NCI-H1436 (cell line): ENCODE measurements at regions not wholly inside any gene's neighbourhood (a gene's known extent, or its start where the extent isn't known, plus 50 kb on each side); places are given as distances from the start of the nearest gene placed in this dataset.
"Not testable (repeated sequence)": the region's sequence is repeated elsewhere in the genome, so short reads cannot be mapped to it uniquely, and the experiment has no call there.

Source experiments
- DNase-seq: peaks from one replicate; lab custom pipeline; 2025; lab: John Stamatoyannopoulos, UW

GRCh38 chr1:55822891-55823290 lies 607.7 kb upstream of the USP24 start:
- no peak for DNase-seq

GRCh38 chr1:55821234-55821633 lies 606.1 kb upstream of the USP24 start:
- no peak for DNase-seq

- peak; percentile 19 for DNase-seq
Observed at GRCh38 chr1:55820501-55820900, 605.3 kb upstream of the USP24 start.

- DNase-seq: no peak
Observed at GRCh38 chr1:55819011-55819410, 603.8 kb upstream of the USP24 start.

GRCh38 chr1:55816456-55817426 lies 601.6 kb upstream of the USP24 start:
- no peak for DNase-seq

GRCh38 chr1:55815745-55816455 lies 600.7 kb upstream of the USP24 start:
- DNase-seq: no peak

- DNase-seq: no peak
Observed at GRCh38 chr1:55814967-55815366, 599.8 kb upstream of the USP24 start.

GRCh38 chr1:55813618-55814017 lies 598.5 kb upstream of the USP24 start:
- DNase-seq: no peak

GRCh38 chr1:55812281-55812680 lies 597.1 kb upstream of the USP24 start:
- DNase-seq: no peak

- no peak for DNase-seq
Observed at GRCh38 chr1:55808263-55808662, 593.1 kb upstream of the USP24 start.

GRCh38 chr1:55803429-55803828 lies 588.3 kb upstream of the USP24 start:
- no peak for DNase-seq

- DNase-seq: no peak
Observed at GRCh38 chr1:55801481-55801880, 586.3 kb upstream of the USP24 start.

GRCh38 chr1:55800503-55800902 lies 585.3 kb upstream of the USP24 start:
- DNase-seq: no peak

- no peak for DNase-seq
Observed at GRCh38 chr1:55793856-55794255, 578.7 kb upstream of the USP24 start.

GRCh38 chr1:55792870-55793269 lies 577.7 kb upstream of the USP24 start:
- DNase-seq: no peak

- no peak for DNase-seq
Observed at GRCh38 chr1:55789466-55789865, 574.3 kb upstream of the USP24 start.

- DNase-seq: no peak
Observed at GRCh38 chr1:55786396-55786795, 571.2 kb upstream of the USP24 start.

GRCh38 chr1:55784941-55785450 lies 569.8 kb upstream of the USP24 start:
- not testable (repeated sequence) for DNase-seq

- no peak for DNase-seq
Observed at GRCh38 chr1:55781944-55782482, 566.8 kb upstream of the USP24 start.

- no peak for DNase-seq
Observed at GRCh38 chr1:55781003-55781402, 565.8 kb upstream of the USP24 start.

- DNase-seq: no peak
Observed at GRCh38 chr1:55777545-55777944, 562.4 kb upstream of the USP24 start.

GRCh38 chr1:55775007-55775406 lies 559.8 kb upstream of the USP24 start:
- no peak for DNase-seq

- DNase-seq: no peak
Observed at GRCh38 chr1:55774446-55774845, 559.3 kb upstream of the USP24 start.
